SK-N-SH (cell line): ENCODE measurements at regions not wholly inside any gene's neighbourhood (a gene's known extent, or its start where the extent isn't known, plus 50 kb on each side); places are given as distances from the start of the nearest gene placed in this dataset.

Experiments
- CTCF ChIA-PET: fragments of 300-600, 350-600 bp; formaldehyde crosslinking; extraction: SDS; loops from one replicate; lab custom pipeline; 2021; lab: Yijun Ruan, JAX
- POLR2A ChIA-PET: fragments of 350-600 bp; sonication (Branson Sonifier 250); formaldehyde crosslinking; extraction: SDS; loops from one replicate; lab custom pipeline; 2020; ENCODE audit warnings: antibody characterized with exemption, inconsistent platforms; lab: Yijun Ruan, JAX
- DNase-seq: peaks from one replicate; pipeline ENCODE4 v3.0.0; 2012
- H2AFZ ChIP-seq: fragments of 200-600 bp; sonication (generic); 2 replicates; pipeline ENCODE4 v1.8.1; 2016; ENCODE audit warnings: antibody characterized with exemption, mild to moderate bottlenecking, low read depth
- H3F3A ChIP-seq: fragments of 200-600 bp; sonication (generic); replicated peaks from 2 replicates; pipeline ENCODE3; 2016; ENCODE audit warnings: antibody characterized with exemption, mild to moderate bottlenecking; ENCODE audit not compliant: insufficient read depth
- H3K27ac ChIP-seq, 2 experiments: fragments of 200-500 bp in 1 of 2; fragments of 200-600 bp in 1 of 2; sonication (Bioruptor generic) in 1 of 2; sonication (generic), shearing (Covaris generic) in 1 of 2; 2 replicates each; pipeline versions ENCODE4 v1.5.1 to v1.6.1; 2014 to 2016; ENCODE audit warnings: low read depth in 2 of 2, inconsistent platforms in 1 of 2, low read length in 1 of 2, mild to moderate bottlenecking in 1 of 2, mixed read lengths in 1 of 2
- H3K27me3 ChIP-seq: fragments of 200-600 bp; sonication (generic), shearing (Covaris generic); 2 replicates; pipeline ENCODE4 v1.6.1; 2016; ENCODE audit warnings: mixed run types; ENCODE audit not compliant: insufficient read depth
- H3K36me3 ChIP-seq, 2 experiments: fragments of 200-500 bp in 1 of 2; fragments of 200-600 bp in 1 of 2; sonication (Bioruptor generic) in 1 of 2; sonication (generic) in 1 of 2; replicated peaks in 1 of 2; 2 replicates each; pipeline versions ENCODE3 to v1.5.1; 2014 to 2016; ENCODE audit warnings: low read length in 1 of 2, mild to moderate bottlenecking in 1 of 2; ENCODE audit not compliant: insufficient read depth in 2 of 2, control insufficient read depth in 1 of 2
- H3K4me1 ChIP-seq, 2 experiments: fragments of 200-500 bp in 1 of 2; fragments of 200-600 bp in 1 of 2; sonication (Bioruptor generic) in 1 of 2; sonication (generic), shearing (Covaris generic) in 1 of 2; 2 replicates each; pipeline versions ENCODE4 v1.5.1 to v1.6.1; 2014 to 2016; ENCODE audit warnings: low read depth in 1 of 2, low read length in 1 of 2, mixed run types in 1 of 2; ENCODE audit not compliant: insufficient read depth in 2 of 2, control insufficient read depth in 1 of 2
- H3K4me2 ChIP-seq: fragments of 200-600 bp; sonication (generic), shearing (Covaris generic); 2 replicates; pipeline ENCODE4 v1.6.1; 2017; ENCODE audit warnings: mixed run types
- H3K4me3 ChIP-seq, 2 experiments: fragments of 200-500 bp in 1 of 2; fragments of 200-600 bp in 1 of 2; sonication (Bioruptor generic) in 1 of 2; sonication (generic), shearing (Covaris generic) in 1 of 2; 2 replicates each; pipeline versions ENCODE4 v1.5.1 to v1.8.1; 2014 to 2016; ENCODE audit warnings: low read depth in 2 of 2, inconsistent platforms in 1 of 2, low read length in 1 of 2, mild to moderate bottlenecking in 1 of 2, mixed read lengths in 1 of 2, moderate library complexity in 1 of 2
- H3K79me2 ChIP-seq: fragments of 200-600 bp; sonication (generic); 2 replicates; pipeline ENCODE4 v1.8.1; 2017; ENCODE audit warnings: mild to moderate bottlenecking; ENCODE audit not compliant: insufficient read depth
- H3K9ac ChIP-seq: fragments of 200-600 bp; sonication (generic); 2 replicates; pipeline ENCODE4 v1.6.1; 2017; ENCODE audit warnings: mixed run types
- H3K9me2 ChIP-seq: fragments of 200-600 bp; sonication (generic); 2 replicates; pipeline ENCODE4 v1.6.1; 2017; ENCODE audit warnings: mixed run types
- H3K9me3 ChIP-seq: fragments of 200-600 bp; sonication (generic); 2 replicates; pipeline ENCODE4 v1.6.1; 2017; ENCODE audit warnings: mixed run types, mild to moderate bottlenecking, moderate library complexity
- H4K20me1 ChIP-seq: fragments of 200-600 bp; sonication (generic); 2 replicates; pipeline ENCODE4 v1.6.1; 2017; ENCODE audit warnings: mild to moderate bottlenecking, mixed run types; ENCODE audit not compliant: insufficient read depth
- EP300 ChIP-seq, 2 experiments: IDR thresholded peaks; 2 replicates each; pipeline versions ENCODE4 v1.4.0 to v1.6.1; 2012; ENCODE audit warnings: borderline replicate concordance in 1 of 2, low read depth in 1 of 2, low read length in 1 of 2
- EZH2phosphoT487 ChIP-seq: fragments of 200-600 bp; sonication (generic); IDR thresholded peaks from 2 replicates; pipeline ENCODE4 v1.6.1; 2017; ENCODE audit warnings: low read depth, mixed run types, mild to moderate bottlenecking, antibody characterized with exemption, moderate library complexity, borderline replicate concordance
- FOSL2 ChIP-seq: IDR thresholded peaks from 2 replicates; pipeline ENCODE4 v1.4.0; 2012; ENCODE audit warnings: low read depth, mild to moderate bottlenecking, moderate library complexity, borderline replicate concordance
- FOXM1 ChIP-seq: IDR thresholded peaks from 2 replicates; pipeline ENCODE4 v1.4.0; 2012; ENCODE audit warnings: low read depth, mild to moderate bottlenecking
- MEF2A ChIP-seq: IDR thresholded peaks from 2 replicates; pipeline ENCODE4 v1.4.0; 2012; ENCODE audit warnings: low read depth, borderline replicate concordance
- MXI1 ChIP-seq: IDR thresholded peaks from 2 replicates; pipeline ENCODE4 v1.6.1; 2012; ENCODE audit warnings: mild to moderate bottlenecking, low read depth, low read length, improper control_type of control experiment
- RAD21 ChIP-seq: IDR thresholded peaks from 2 replicates; pipeline ENCODE4 v1.6.1; 2012; ENCODE audit warnings: mild to moderate bottlenecking, low read length
- RCOR1 ChIP-seq: fragments of 150-350 bp; IDR thresholded peaks from 2 replicates; pipeline ENCODE4 v1.6.1; 2017; ENCODE audit warnings: antibody characterized with exemption, low read length
- RXRA ChIP-seq: IDR thresholded peaks from 2 replicates; pipeline ENCODE4 v1.4.0; 2012; ENCODE audit warnings: low read depth, mild to moderate bottlenecking, borderline replicate concordance
- SMC3 ChIP-seq: IDR thresholded peaks from 2 replicates; pipeline ENCODE4 v1.6.1; 2012; ENCODE audit warnings: low read depth, low read length, improper control_type of control experiment
- TEAD4 ChIP-seq: IDR thresholded peaks from 2 replicates; pipeline ENCODE4 v1.4.0; 2012; ENCODE audit warnings: mild to moderate bottlenecking, borderline replicate concordance; ENCODE audit not compliant: insufficient read depth
- USF2 ChIP-seq: fragments of 150-350 bp; IDR thresholded peaks from 2 replicates; pipeline ENCODE4 v1.6.1; 2017; ENCODE audit warnings: antibody characterized with exemption, low read length, low read depth, borderline replicate concordance
- WGBS: methylation state at CpG from one replicate; pipeline ENCODE4 v1.1.6; 2017; ENCODE audit warnings: low lambda C conversion rate; 5-methylcytosine and 5-hydroxymethylcytosine counted together
- TF ChIP-seq, protein P1 (sequence below): IDR thresholded peaks from 2 replicates; pipeline ENCODE4 v1.4.0; 2012; ENCODE audit warnings: low read depth, borderline replicate concordance
- TF ChIP-seq, protein P2 (sequence below): IDR thresholded peaks from 2 replicates; pipeline ENCODE4; 2012
- TF ChIP-seq, protein P3 (sequence below): IDR thresholded peaks from 2 replicates; pipeline ENCODE4 v1.4.0; 2012; ENCODE audit warnings: low read depth, borderline replicate concordance

DNA sequence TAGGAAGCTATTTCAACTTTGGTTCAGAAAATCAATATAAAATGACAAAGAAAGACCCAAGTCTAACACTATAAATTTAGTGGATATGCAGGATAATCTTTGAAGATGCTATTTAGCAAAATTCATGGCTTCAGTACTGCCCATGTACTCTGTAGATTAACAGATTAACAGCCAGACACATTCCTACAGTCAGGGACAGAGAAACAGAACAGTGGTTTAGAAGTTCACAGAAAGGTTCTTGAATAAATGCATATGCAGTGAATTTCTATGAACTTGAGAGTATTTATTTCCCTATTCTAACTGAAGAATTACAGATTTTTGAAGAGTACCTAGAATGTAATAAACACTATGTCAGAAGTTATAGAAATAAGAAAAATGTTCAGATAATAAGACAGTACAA is 222.8 kb downstream of the KLF12 start (continued):
- TF ChIP-seq EP300 (IDR thresholded peaks at IDR 0.05; ENCODE audit: borderline replicate concordance in 1 of 2, low read depth in 1 of 2, low read length in 1 of 2), result no peak
- no peak for TF ChIP-seq RAD21

DNA sequence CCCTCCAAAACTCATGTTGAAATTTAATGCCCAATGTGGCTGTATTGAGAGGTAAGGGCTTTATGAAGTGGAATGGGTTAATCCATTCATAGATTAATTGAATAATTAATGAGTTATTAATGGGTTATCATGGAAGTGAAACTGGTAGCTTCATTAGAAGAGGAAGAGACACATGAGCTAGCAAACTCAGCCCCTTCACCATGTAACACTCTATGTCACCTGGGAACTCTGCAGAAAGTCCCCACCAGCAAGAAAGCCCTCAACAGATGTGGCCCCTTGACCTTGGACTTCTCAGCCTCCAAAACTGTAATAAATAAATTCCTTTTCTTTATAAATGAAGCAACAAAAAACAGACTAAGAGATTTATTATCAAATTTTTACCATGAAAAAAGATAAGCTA is 223.5 kb downstream of the KLF12 start:
- DNase-seq, result no peak
- Histone ChIP-seq H2AFZ (no peak overlapping the region), H3K79me2 (no peaks in the 10 kb centered on the region; the same call in none of the 2 replicates), H3K9me3 (no peaks in the 10 kb centered on the region), H4K20me1 (no peaks in the 10 kb centered on the region), H3K4me3 (no peak overlapping the region), H3F3A (no peaks in the 10 kb centered on the region), H3K9ac (no peak overlapping the region), H3K36me3 (no peaks in the 10 kb centered on the region), H3K27me3 (no peaks in the 10 kb centered on the region), H3K4me2 (no peak overlapping the region), H3K27ac (no peak overlapping the region), H3K4me1 (peaks cover 8 to 17% of the 10 kb centered on the region in 2 experiments), H3K9me2 (no peaks in the 10 kb centered on the region; the same call in 1 of the 2 replicates)
- ChIA-PET POLR2A (no interaction called here), CTCF (no interaction called here)
- TF ChIP-seq, protein P1, sequence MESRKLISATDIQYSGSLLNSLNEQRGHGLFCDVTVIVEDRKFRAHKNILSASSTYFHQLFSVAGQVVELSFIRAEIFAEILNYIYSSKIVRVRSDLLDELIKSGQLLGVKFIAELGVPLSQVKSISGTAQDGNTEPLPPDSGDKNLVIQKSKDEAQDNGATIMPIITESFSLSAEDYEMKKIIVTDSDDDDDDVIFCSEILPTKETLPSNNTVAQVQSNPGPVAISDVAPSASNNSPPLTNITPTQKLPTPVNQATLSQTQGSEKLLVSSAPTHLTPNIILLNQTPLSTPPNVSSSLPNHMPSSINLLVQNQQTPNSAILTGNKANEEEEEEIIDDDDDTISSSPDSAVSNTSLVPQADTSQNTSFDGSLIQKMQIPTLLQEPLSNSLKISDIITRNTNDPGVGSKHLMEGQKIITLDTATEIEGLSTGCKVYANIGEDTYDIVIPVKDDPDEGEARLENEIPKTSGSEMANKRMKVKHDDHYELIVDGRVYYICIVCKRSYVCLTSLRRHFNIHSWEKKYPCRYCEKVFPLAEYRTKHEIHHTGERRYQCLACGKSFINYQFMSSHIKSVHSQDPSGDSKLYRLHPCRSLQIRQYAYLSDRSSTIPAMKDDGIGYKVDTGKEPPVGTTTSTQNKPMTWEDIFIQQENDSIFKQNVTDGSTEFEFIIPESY, result no peak
- no peak for TF ChIP-seq RCOR1
- TF ChIP-seq, protein P2, sequence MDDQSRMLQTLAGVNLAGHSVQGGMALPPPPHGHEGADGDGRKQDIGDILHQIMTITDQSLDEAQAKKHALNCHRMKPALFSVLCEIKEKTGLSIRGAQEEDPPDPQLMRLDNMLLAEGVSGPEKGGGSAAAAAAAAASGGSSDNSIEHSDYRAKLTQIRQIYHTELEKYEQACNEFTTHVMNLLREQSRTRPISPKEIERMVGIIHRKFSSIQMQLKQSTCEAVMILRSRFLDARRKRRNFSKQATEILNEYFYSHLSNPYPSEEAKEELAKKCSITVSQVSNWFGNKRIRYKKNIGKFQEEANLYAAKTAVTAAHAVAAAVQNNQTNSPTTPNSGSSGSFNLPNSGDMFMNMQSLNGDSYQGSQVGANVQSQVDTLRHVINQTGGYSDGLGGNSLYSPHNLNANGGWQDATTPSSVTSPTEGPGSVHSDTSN, result no peak
- TF ChIP-seq RXRA, result no peak
- TF ChIP-seq TEAD4, result no peak
- TF ChIP-seq, protein P3, sequence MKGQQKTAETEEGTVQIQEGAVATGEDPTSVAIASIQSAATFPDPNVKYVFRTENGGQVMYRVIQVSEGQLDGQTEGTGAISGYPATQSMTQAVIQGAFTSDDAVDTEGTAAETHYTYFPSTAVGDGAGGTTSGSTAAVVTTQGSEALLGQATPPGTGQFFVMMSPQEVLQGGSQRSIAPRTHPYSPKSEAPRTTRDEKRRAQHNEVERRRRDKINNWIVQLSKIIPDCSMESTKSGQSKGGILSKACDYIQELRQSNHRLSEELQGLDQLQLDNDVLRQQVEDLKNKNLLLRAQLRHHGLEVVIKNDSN, result no peak

DNA sequence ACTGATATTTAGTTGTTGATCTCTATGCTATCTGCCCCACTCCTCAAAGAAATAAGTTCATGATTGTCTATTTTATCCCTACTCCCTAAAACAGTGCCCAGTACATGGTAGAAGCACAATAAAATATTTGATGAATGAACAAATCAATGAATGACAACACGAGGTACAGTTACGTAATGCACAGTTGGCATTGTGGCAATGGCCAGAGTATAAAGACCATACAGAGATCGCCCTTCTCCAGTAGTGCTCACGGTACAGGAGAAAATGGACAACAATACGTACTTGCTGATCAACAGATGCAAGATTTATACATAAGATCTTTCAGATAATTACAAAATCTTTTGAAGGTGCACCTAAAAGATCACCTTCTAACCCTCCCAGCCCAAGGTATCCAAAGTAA is 225.4 kb downstream of the KLF12 start:
- Histone ChIP-seq H3F3A (no peaks in the 10 kb centered on the region), H3K9ac (no peak overlapping the region), H3K9me3 (no peaks in the 10 kb centered on the region), H3K4me1 (peaks cover 7 to 8% of the 10 kb centered on the region in 2 experiments), H3K79me2 (no peaks in the 10 kb centered on the region; the same call in none of the 2 replicates), H4K20me1 (no peaks in the 10 kb centered on the region), H3K4me3 (no peak overlapping the region), H3K36me3 (no peaks in the 10 kb centered on the region), H3K27ac (no peak overlapping the region), H3K27me3 (no peaks in the 10 kb centered on the region), H3K9me2 (no peaks in the 10 kb centered on the region; the same call in 1 of the 2 replicates), H3K4me2 (no peak overlapping the region), H2AFZ (no peak overlapping the region)
- WGBS, result 96% methylated on average over 5 of the region's 5 CpGs
- TF ChIP-seq EZH2phosphoT487 (no peak), USF2 (no peak), RCOR1 (no peak), FOSL2 (no peak), TEAD4 (no peak), MEF2A (no peak), SMC3 (no peak), MXI1 (no peak), FOXM1 (no peak), RAD21 (no peak), EP300 (IDR thresholded peaks at IDR 0.05; ENCODE audit: borderline replicate concordance in 1 of 2, low read depth in 1 of 2, low read length in 1 of 2) (no peak)
- TF ChIP-seq, protein P2, result no peak
- DNase-seq, result no peak
- POLR2A ChIA-PET, result no interaction called here
- CTCF ChIA-PET, result no interaction called here
